GM12801 (cell line): ENCODE measurements at regions not wholly inside any gene's neighbourhood (a gene's known extent, or its start where the extent isn't known, plus 50 kb on each side); places are given as distances from the start of the nearest gene placed in this dataset.

Source experiments
- CTCF ChIP-seq: IDR thresholded peaks from one replicate; pipeline ENCODE4 v1.5.1; 2011; ENCODE audit warnings: control low read depth; ENCODE audit not compliant: insufficient read length; ENCODE audit errors: extremely low read depth

- no peak for TF ChIP-seq CTCF
These were observed 684.3 kb upstream of the RAG2 start for GRCh38 chr11:37282367-37282766.

GRCh38 chr11:37280200-37280599 lies 682.2 kb upstream of the RAG2 start:
- no peak for TF ChIP-seq CTCF

- no peak for TF ChIP-seq CTCF
These were observed 679.9 kb upstream of the RAG2 start for GRCh38 chr11:37277896-37278465.

GRCh38 chr11:37264783-37265182 lies 666.7 kb upstream of the RAG2 start:
- no peak for TF ChIP-seq CTCF

- no peak for TF ChIP-seq CTCF
These were observed 666.0 kb upstream of the RAG2 start for GRCh38 chr11:37264060-37264459.

GRCh38 chr11:37259734-37260133 lies 661.7 kb upstream of the RAG2 start:
- TF ChIP-seq CTCF = no peak

- TF ChIP-seq CTCF = no peak
These were observed 650.1 kb upstream of the RAG2 start for GRCh38 chr11:37248145-37248544.
